HepG2 (cell line): ENCODE measurements at regions not wholly inside any gene's neighbourhood (a gene's known extent, or its start where the extent isn't known, plus 50 kb on each side); places are given as distances from the start of the nearest gene placed in this dataset.

Experiments used
- CBX5 ChIP-seq: sonication (generic); formaldehyde crosslinking; IDR thresholded peaks from 2 replicates; pipeline ENCODE4 v1.4.0; 2020; ENCODE audit warnings: missing genetic modification reagents, borderline replicate concordance
- SIN3A ChIP-seq: IDR thresholded peaks from 2 replicates; pipeline ENCODE4 v1.6.1; 2011; ENCODE audit warnings: low read depth, mild to moderate bottlenecking, control low read depth, low read length, borderline replicate concordance
- TF ChIP-seq, protein P1 (sequence below): sonication (generic); formaldehyde crosslinking; IDR thresholded peaks from 2 replicates; pipeline ENCODE4 v1.4.0; 2020; ENCODE audit warnings: missing genetic modification reagents, mild to moderate bottlenecking, borderline replicate concordance
- TF ChIP-seq, protein P2 (sequence below): IDR thresholded peaks from 2 replicates; pipeline ENCODE4 v1.6.1; 2012; ENCODE audit warnings: inconsistent platforms

DNA sequence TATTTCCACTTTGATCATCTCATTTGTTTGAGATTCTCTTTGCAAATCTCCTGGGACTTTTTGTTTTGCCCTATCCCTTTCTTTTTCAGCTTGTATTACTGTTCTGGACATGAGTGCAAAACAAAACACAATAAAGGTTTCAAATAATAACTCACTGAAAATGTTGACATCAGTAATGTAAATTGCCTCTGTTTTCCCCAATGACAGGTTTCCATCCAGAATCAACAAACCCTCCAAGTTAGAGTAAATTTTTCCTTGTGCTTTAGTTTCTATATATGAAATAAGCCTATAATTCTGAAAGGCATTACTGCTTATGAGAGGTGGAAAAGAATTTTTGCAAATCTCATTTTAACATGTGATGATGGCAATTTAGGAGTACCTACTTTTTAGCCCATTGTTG lies 187.0 kb upstream of the ANO3 start:
- no peak for TF ChIP-seq CBX5
- TF ChIP-seq, protein P1, sequence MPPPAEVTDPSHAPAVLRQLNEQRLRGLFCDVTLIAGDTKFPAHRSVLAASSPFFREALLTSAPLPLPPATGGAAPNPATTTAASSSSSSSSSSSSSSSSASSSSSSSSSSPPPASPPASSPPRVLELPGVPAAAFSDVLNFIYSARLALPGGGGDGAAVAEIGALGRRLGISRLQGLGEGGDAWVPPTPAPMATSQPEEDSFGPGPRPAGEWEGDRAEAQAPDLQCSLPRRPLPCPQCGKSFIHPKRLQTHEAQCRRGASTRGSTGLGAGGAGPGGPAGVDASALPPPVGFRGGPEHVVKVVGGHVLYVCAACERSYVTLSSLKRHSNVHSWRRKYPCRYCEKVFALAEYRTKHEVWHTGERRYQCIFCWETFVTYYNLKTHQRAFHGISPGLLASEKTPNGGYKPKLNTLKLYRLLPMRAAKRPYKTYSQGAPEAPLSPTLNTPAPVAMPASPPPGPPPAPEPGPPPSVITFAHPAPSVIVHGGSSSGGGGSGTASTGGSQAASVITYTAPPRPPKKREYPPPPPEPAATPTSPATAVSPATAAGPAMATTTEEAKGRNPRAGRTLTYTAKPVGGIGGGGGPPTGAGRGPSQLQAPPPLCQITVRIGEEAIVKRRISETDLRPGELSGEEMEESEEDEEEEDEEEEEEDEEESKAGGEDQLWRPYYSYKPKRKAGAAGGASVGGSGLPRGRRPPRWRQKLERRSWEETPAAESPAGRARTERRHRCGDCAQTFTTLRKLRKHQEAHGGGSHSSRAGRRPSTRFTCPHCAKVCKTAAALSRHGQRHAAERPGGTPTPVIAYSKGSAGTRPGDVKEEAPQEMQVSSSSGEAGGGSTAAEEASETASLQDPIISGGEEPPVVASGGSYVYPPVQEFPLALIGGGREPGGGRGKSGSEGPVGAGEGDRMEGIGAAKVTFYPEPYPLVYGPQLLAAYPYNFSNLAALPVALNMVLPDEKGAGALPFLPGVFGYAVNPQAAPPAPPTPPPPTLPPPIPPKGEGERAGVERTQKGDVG: no peak
- no peak for TF ChIP-seq SIN3A
- TF ChIP-seq, protein P2, sequence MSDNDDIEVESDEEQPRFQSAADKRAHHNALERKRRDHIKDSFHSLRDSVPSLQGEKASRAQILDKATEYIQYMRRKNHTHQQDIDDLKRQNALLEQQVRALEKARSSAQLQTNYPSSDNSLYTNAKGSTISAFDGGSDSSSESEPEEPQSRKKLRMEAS: no peak
